ENCODE measurements at regions not wholly inside any gene's neighbourhood (a gene's known extent, or its start where the extent isn't known, plus 50 kb on each side); places are given as distances from the start of the nearest gene placed in this dataset.

DNA sequence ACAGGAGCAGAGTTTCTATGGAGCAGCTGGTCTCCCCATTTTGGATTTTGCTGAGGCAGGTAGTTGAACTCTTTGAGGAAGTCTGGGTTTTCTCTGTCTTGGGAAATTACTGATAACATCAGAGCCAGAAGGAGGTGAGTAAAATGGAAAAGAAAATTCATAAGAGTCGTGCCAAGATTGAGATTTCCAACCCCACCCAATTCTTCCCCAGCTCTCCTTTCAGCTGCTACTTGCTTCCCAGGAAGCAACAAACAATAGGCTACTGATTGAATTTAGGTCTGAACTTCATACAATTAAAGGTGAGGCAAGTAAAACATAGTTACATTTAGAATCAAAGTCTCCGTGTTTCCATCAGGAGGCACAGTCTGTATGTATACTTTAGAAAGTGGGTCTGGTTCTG lies 54.6 kb upstream of the EOLA2 start:
- DNase-seq (no peak), FAIRE-seq (no peak)
- WGBS, 3 donors, result 53 to 67% (median 60%) methylated on average over 2 of the region's 2 CpGs
- Histone ChIP-seq H3K27ac (ENCODE audit: low read depth in 1 of 3, low read length in 2 of 3) (no peak overlapping the region), H3K27me3 (ENCODE audit: control insufficient read depth in 3 of 3, insufficient read depth in 3 of 3, low read length in 3 of 3) (no peaks in the 10 kb centered on the region), H3K36me3 (ENCODE audit: control insufficient read depth in 3 of 3, insufficient read depth in 2 of 3, low read depth in 1 of 3, low read length in 3 of 3) (peaks cover 0 to 2% (median 0%) of the 10 kb centered on the region in 3 donors), H3K4me1 (ENCODE audit: control insufficient read depth in 3 of 3, insufficient read depth in 2 of 3, low read depth in 1 of 3, low read length in 2 of 3) (no peaks in the 10 kb centered on the region), H3K9me3 (ENCODE audit: control insufficient read depth in 2 of 2, insufficient read depth in 1 of 2, low read depth in 1 of 2, low read length in 1 of 2) (no peaks in the 10 kb centered on the region), H3K4me3 (ENCODE audit: low read depth in 1 of 3, low read length in 3 of 3) (no peak overlapping the region)

- H3K9me3 ChIP-seq (ENCODE audit: control insufficient read depth in 2 of 2, insufficient read depth in 1 of 2, low read depth in 1 of 2, low read length in 1 of 2), result no peaks in the 10 kb centered on the region
- FAIRE-seq (no peak), DNase-seq (no peak)
- 92 to 97% (median 93%) methylated on average over 4 of the region's 4 CpGs for WGBS, 3 donors
- H3K27ac ChIP-seq (ENCODE audit: low read depth in 1 of 3, low read length in 2 of 3), result no peak overlapping the region
- no peaks in the 10 kb centered on the region for H3K27me3 ChIP-seq (ENCODE audit: control insufficient read depth in 3 of 3, insufficient read depth in 3 of 3, low read length in 3 of 3)
- H3K4me3 ChIP-seq (ENCODE audit: low read depth in 1 of 3, low read length in 3 of 3), result no peak overlapping the region
- H3K4me1 ChIP-seq (ENCODE audit: control insufficient read depth in 3 of 3, insufficient read depth in 2 of 3, low read depth in 1 of 3, low read length in 2 of 3), result no peaks in the 10 kb centered on the region
- peaks cover 0 to 2% (median 0%) of the 10 kb centered on the region in 3 donors for H3K36me3 ChIP-seq (ENCODE audit: control insufficient read depth in 3 of 3, insufficient read depth in 2 of 3, low read depth in 1 of 3, low read length in 3 of 3)
Observed at GRCh38 chrX:149993989-149994388, 55.7 kb upstream of the EOLA2 start.

DNA sequence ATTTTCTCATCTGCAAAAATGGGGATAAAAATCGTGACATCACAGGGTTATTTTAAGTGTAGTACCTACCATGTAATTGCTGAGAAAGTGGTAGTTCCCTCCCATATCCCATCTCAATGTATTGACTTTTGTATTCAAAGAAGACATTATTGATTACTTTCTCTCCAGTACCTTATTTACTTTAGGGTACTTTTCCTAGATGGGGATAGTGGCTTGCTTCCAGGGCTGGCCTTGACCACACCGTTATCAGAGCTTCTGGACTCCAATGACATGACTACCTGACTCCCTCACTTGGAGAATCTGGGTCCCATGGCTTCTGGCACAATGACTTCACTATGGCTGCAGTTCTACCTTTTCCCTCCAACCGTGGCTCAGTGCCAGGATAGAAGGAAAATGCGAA lies 58.2 kb upstream of the EOLA2 start:
- no peaks in the 10 kb centered on the region for H3K27me3 ChIP-seq (ENCODE audit: control insufficient read depth in 3 of 3, insufficient read depth in 3 of 3, low read length in 3 of 3)
- no peaks in the 10 kb centered on the region for H3K9me3 ChIP-seq (ENCODE audit: control insufficient read depth in 2 of 2, insufficient read depth in 1 of 2, low read depth in 1 of 2, low read length in 1 of 2)
- 69 to 84% (median 82%) methylated on average over 4 of the region's 4 CpGs for WGBS, 3 donors
- no peak overlapping the region for H3K27ac ChIP-seq (ENCODE audit: low read depth in 1 of 3, low read length in 2 of 3)
- H3K4me1 ChIP-seq (ENCODE audit: control insufficient read depth in 3 of 3, insufficient read depth in 2 of 3, low read depth in 1 of 3, low read length in 2 of 3), result no peaks in the 10 kb centered on the region
- FAIRE-seq (no peak), DNase-seq (no peak)
- peaks cover 0 to 2% (median 0%) of the 10 kb centered on the region in 3 donors for H3K36me3 ChIP-seq (ENCODE audit: control insufficient read depth in 3 of 3, insufficient read depth in 2 of 3, low read depth in 1 of 3, low read length in 3 of 3)
- H3K4me3 ChIP-seq (ENCODE audit: low read depth in 1 of 3, low read length in 3 of 3), result no peak overlapping the region

DNA sequence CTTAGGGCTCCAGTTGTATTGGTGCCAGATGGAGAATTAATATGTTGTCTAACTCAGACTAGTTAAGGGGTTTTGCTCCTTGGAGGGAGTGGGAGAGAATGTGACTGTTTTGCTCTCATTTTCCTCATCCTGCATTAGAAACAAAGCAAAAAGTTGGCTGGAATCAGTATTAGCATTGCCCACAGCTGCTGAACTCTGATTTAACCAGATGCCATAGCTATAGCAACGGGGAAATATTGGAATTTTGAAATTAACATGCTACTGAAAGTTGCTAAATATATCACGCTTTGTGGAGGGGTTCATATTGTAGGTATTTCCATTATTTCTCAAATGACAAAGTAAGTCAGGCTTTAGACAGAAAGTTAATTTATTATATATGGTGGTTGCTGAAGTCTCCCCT lies 66.7 kb upstream of the EOLA2 start:
- Histone ChIP-seq H3K27ac (ENCODE audit: low read depth in 1 of 3, low read length in 2 of 3) (no peak overlapping the region), H3K4me3 (ENCODE audit: low read depth in 1 of 3, low read length in 3 of 3) (no peak overlapping the region), H3K27me3 (ENCODE audit: control insufficient read depth in 3 of 3, insufficient read depth in 3 of 3, low read length in 3 of 3) (no peaks in the 10 kb centered on the region), H3K9me3 (ENCODE audit: control insufficient read depth in 2 of 2, insufficient read depth in 1 of 2, low read depth in 1 of 2, low read length in 1 of 2) (no peaks in the 10 kb centered on the region), H3K36me3 (ENCODE audit: control insufficient read depth in 3 of 3, insufficient read depth in 2 of 3, low read depth in 1 of 3, low read length in 3 of 3) (no peaks in the 10 kb centered on the region), H3K4me1 (ENCODE audit: control insufficient read depth in 3 of 3, insufficient read depth in 2 of 3, low read depth in 1 of 3, low read length in 2 of 3) (no peaks in the 10 kb centered on the region)
- no peak for DNase-seq
- 67 to 79% (median 72%) methylated on average over 2 of the region's 2 CpGs for WGBS, 3 donors
- no peak for FAIRE-seq

- Histone ChIP-seq H3K27ac (ENCODE audit: low read depth in 1 of 3, low read length in 2 of 3) (no peak overlapping the region), H3K36me3 (ENCODE audit: control insufficient read depth in 3 of 3, insufficient read depth in 2 of 3, low read depth in 1 of 3, low read length in 3 of 3) (no peaks in the 10 kb centered on the region), H3K9me3 (ENCODE audit: control insufficient read depth in 2 of 2, insufficient read depth in 1 of 2, low read depth in 1 of 2, low read length in 1 of 2) (no peaks in the 10 kb centered on the region), H3K4me3 (ENCODE audit: low read depth in 1 of 3, low read length in 3 of 3) (no peak overlapping the region), H3K27me3 (ENCODE audit: control insufficient read depth in 3 of 3, insufficient read depth in 3 of 3, low read length in 3 of 3) (no peaks in the 10 kb centered on the region), H3K4me1 (ENCODE audit: control insufficient read depth in 3 of 3, insufficient read depth in 2 of 3, low read depth in 1 of 3, low read length in 2 of 3) (no peaks in the 10 kb centered on the region)
- DNase-seq (no peak), FAIRE-seq (no peak)
- WGBS, 3 donors, result 44 to 90% (median 77%) methylated on average over 2 of the region's 2 CpGs
Observed at GRCh38 chrX:150007356-150007755, 69.1 kb upstream of the EOLA2 start.

DNA sequence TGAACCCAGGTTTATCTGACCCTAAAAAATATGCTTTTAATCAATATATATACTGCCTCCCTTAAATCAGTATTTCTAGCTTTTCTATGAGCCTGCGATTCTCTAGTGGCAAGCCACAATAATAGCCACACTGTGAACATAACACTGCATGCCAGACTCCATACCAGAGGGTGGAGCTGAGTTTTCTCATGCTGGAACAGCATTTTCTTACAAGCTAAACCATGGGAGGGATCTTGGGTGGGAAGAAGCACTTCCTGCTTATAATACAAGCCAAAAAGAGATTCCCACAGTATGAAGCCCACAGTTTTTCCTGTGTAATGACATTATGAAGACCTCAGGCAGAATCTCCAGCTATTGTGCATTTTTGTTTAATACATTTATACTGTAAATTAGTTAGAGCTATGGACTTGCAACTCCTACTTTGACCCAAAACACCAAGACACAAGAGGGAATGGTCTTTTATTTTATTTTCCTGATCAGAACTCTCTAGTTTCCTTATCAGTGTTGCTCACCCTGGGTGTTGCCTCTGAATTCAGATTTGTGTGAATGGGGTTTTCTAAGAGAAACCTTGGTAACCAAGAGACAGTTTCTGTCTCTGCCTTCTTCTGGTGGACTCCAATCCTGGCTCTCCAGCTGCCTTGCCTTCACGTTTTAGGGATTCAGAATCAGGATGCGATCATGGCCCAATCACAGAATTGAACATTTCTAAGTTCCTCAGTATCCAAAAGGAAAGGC lies 74.5 kb upstream of the EOLA2 start:
- no peak overlapping the region for H3K4me3 ChIP-seq (ENCODE audit: low read depth in 1 of 3, low read length in 3 of 3)
- WGBS, 3 donors, result 71 to 90% (median 80%) methylated on average over 3 of the region's 3 CpGs
- H3K4me1 ChIP-seq (ENCODE audit: control insufficient read depth in 3 of 3, insufficient read depth in 2 of 3, low read depth in 1 of 3, low read length in 2 of 3), result no peaks in the 10 kb centered on the region
- H3K9me3 ChIP-seq (ENCODE audit: control insufficient read depth in 2 of 2, insufficient read depth in 1 of 2, low read depth in 1 of 2, low read length in 1 of 2), result no peaks in the 10 kb centered on the region
- no peak overlapping the region for H3K27ac ChIP-seq (ENCODE audit: low read depth in 1 of 3, low read length in 2 of 3)
- H3K27me3 ChIP-seq (ENCODE audit: control insufficient read depth in 3 of 3, insufficient read depth in 3 of 3, low read length in 3 of 3), result no peaks in the 10 kb centered on the region
- DNase-seq (no peak), FAIRE-seq (no peak)
- no peaks in the 10 kb centered on the region for H3K36me3 ChIP-seq (ENCODE audit: control insufficient read depth in 3 of 3, insufficient read depth in 2 of 3, low read depth in 1 of 3, low read length in 3 of 3)

- no peaks in the 10 kb centered on the region for H3K36me3 ChIP-seq (ENCODE audit: control insufficient read depth in 3 of 3, insufficient read depth in 2 of 3, low read depth in 1 of 3, low read length in 3 of 3)
- no peaks in the 10 kb centered on the region for H3K27me3 ChIP-seq (ENCODE audit: control insufficient read depth in 3 of 3, insufficient read depth in 3 of 3, low read length in 3 of 3)
- FAIRE-seq (no peak), DNase-seq (no peak)
- H3K9me3 ChIP-seq (ENCODE audit: control insufficient read depth in 2 of 2, insufficient read depth in 1 of 2, low read depth in 1 of 2, low read length in 1 of 2), result no peaks in the 10 kb centered on the region
- H3K27ac ChIP-seq (ENCODE audit: low read depth in 1 of 3, low read length in 2 of 3), result no peak overlapping the region
- no peaks in the 10 kb centered on the region for H3K4me1 ChIP-seq (ENCODE audit: control insufficient read depth in 3 of 3, insufficient read depth in 2 of 3, low read depth in 1 of 3, low read length in 2 of 3)
- WGBS, 3 donors, result 56 to 76% (median 72%) methylated on average over 1 of the region's 1 CpG
- H3K4me3 ChIP-seq (ENCODE audit: low read depth in 1 of 3, low read length in 3 of 3), result no peak overlapping the region
Observed at GRCh38 chrX:150014525-150014924, 76.2 kb upstream of the EOLA2 start.

DNA sequence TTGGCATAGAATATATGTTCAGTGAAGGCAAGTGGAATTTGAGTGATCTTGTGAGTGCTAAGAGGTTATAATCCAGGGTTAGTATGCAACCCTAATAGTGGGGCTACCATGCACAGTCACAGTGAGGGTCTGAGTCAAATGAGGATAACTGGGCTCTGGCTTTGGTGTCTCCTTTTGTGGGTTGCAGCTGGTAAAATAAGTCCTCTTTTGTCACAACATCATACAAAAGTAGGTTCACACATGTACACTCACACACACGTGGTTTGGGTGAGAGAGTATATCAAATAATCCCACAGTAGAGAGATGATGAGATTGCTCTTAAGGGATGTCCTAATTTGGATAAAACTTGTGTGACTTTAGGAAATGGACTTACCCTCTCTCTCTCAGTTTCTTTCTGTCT lies 79.6 kb upstream of the EOLA2 start:
- no peak overlapping the region for H3K27ac ChIP-seq (ENCODE audit: low read depth in 1 of 3, low read length in 2 of 3)
- H3K27me3 ChIP-seq (ENCODE audit: control insufficient read depth in 3 of 3, insufficient read depth in 3 of 3, low read length in 3 of 3), result no peaks in the 10 kb centered on the region
- H3K36me3 ChIP-seq (ENCODE audit: control insufficient read depth in 3 of 3, insufficient read depth in 2 of 3, low read depth in 1 of 3, low read length in 3 of 3), result no peaks in the 10 kb centered on the region
- H3K9me3 ChIP-seq (ENCODE audit: control insufficient read depth in 2 of 2, insufficient read depth in 1 of 2, low read depth in 1 of 2, low read length in 1 of 2), result peaks cover 0 to 1% of the 10 kb centered on the region in 2 donors
- no peak overlapping the region for H3K4me3 ChIP-seq (ENCODE audit: low read depth in 1 of 3, low read length in 3 of 3)
- 32 to 72% (median 71%) methylated on average over 1 of the region's 1 CpG for WGBS, 3 donors
- FAIRE-seq, result no peak
- no peak for DNase-seq
- H3K4me1 ChIP-seq (ENCODE audit: control insufficient read depth in 3 of 3, insufficient read depth in 2 of 3, low read depth in 1 of 3, low read length in 2 of 3), result no peaks in the 10 kb centered on the region

DNA sequence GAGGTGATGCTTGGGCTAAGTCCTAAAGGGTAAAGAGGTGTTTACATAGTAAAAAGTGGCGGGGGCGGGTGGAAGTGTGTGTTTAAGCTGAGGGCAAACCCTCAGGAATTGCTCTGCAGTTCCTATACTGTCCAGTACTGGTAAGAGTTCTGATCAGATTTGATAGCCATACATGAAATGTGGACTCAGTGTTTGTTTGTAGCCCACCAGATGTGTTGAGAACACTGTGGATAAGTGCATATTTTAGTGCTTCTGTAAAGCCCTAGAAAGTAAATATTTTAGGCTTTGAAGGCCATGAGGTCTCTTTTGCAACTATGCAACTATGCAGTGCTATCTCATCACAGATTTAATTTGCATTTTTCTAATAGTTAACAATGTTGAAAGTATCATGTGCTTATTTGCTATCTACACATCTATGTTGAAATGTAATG lies 80.7 kb upstream of the EOLA2 start:
- Histone ChIP-seq H3K4me1 (ENCODE audit: control insufficient read depth in 3 of 3, insufficient read depth in 2 of 3, low read depth in 1 of 3, low read length in 2 of 3) (no peaks in the 10 kb centered on the region), H3K27ac (ENCODE audit: low read depth in 1 of 3, low read length in 2 of 3) (no peak overlapping the region), H3K36me3 (ENCODE audit: control insufficient read depth in 3 of 3, insufficient read depth in 2 of 3, low read depth in 1 of 3, low read length in 3 of 3) (no peaks in the 10 kb centered on the region), H3K9me3 (ENCODE audit: control insufficient read depth in 2 of 2, insufficient read depth in 1 of 2, low read depth in 1 of 2, low read length in 1 of 2) (peaks cover 0 to 1% of the 10 kb centered on the region in 2 donors), H3K27me3 (ENCODE audit: control insufficient read depth in 3 of 3, insufficient read depth in 3 of 3, low read length in 3 of 3) (no peaks in the 10 kb centered on the region), H3K4me3 (ENCODE audit: low read depth in 1 of 3, low read length in 3 of 3) (no peak overlapping the region)
- 57 to 68% (median 62%) methylated on average over 2 of the region's 2 CpGs for WGBS, 3 donors
- DNase-seq (no peak), FAIRE-seq (peak; percentile 26)

Data from small intestine (tissue), 7 donors.